ENCODE measurements at regions not wholly inside any gene's neighbourhood (a gene's known extent, or its start where the extent isn't known, plus 50 kb on each side); places are given as distances from the start of the nearest gene placed in this dataset.

GRCh38 chr10:130743751-130744271 is 567.7 kb downstream of the TCERG1L start:
- DNase-seq (ENCODE audit: low read depth in 3 of 3): no peak

- no peak for DNase-seq (ENCODE audit: low read depth in 3 of 3)
Observed at GRCh38 chr10:130744631-130745030, 566.9 kb downstream of the TCERG1L start.

- no peak for DNase-seq (ENCODE audit: low read depth in 3 of 3)
Observed at GRCh38 chr10:130745251-130745650, 566.3 kb downstream of the TCERG1L start.

GRCh38 chr10:130745821-130746220 is 565.7 kb downstream of the TCERG1L start:
- no peak for DNase-seq (ENCODE audit: low read depth in 3 of 3)

- no peak for DNase-seq (ENCODE audit: low read depth in 3 of 3)
Observed at GRCh38 chr10:130746311-130746710, 565.2 kb downstream of the TCERG1L start.

- DNase-seq (ENCODE audit: low read depth in 3 of 3): no peak
Observed at GRCh38 chr10:130747356-130747755, 564.2 kb downstream of the TCERG1L start.

GRCh38 chr10:130747946-130748345 is 563.6 kb downstream of the TCERG1L start:
- DNase-seq (ENCODE audit: low read depth in 3 of 3): no peak

- DNase-seq (ENCODE audit: low read depth in 3 of 3): no peak
Observed at GRCh38 chr10:130748409-130749057, 563.0 kb downstream of the TCERG1L start.

- no peak for DNase-seq (ENCODE audit: low read depth in 3 of 3)
Observed at GRCh38 chr10:130749911-130750310, 561.6 kb downstream of the TCERG1L start.

GRCh38 chr10:130750441-130750840 is 561.1 kb downstream of the TCERG1L start:
- no peak for DNase-seq (ENCODE audit: low read depth in 3 of 3)

GRCh38 chr10:130751106-130751840 is 560.2 kb downstream of the TCERG1L start:
- DNase-seq (ENCODE audit: low read depth in 3 of 3): no peak

- DNase-seq (ENCODE audit: low read depth in 3 of 3): no peak
Observed at GRCh38 chr10:130751851-130752250, 559.7 kb downstream of the TCERG1L start.

GRCh38 chr10:130756651-130757050 is 554.9 kb downstream of the TCERG1L start:
- no peak for DNase-seq (ENCODE audit: low read depth in 3 of 3)

GRCh38 chr10:130757271-130757670 is 554.2 kb downstream of the TCERG1L start:
- no peak for DNase-seq (ENCODE audit: low read depth in 3 of 3)

GRCh38 chr10:130757821-130758489 is 553.6 kb downstream of the TCERG1L start:
- no peak for DNase-seq (ENCODE audit: low read depth in 3 of 3)

- no peak for DNase-seq (ENCODE audit: low read depth in 3 of 3)
Observed at GRCh38 chr10:130758529-130758928, 553.0 kb downstream of the TCERG1L start.

- no peak for DNase-seq (ENCODE audit: low read depth in 3 of 3)
Observed at GRCh38 chr10:130761032-130761575, 550.4 kb downstream of the TCERG1L start.

- DNase-seq (ENCODE audit: low read depth in 3 of 3): no peak
Observed at GRCh38 chr10:130761788-130762301, 549.7 kb downstream of the TCERG1L start.

- no peak for DNase-seq (ENCODE audit: low read depth in 3 of 3)
Observed at GRCh38 chr10:130762491-130762890, 549.0 kb downstream of the TCERG1L start.

GRCh38 chr10:130763071-130763470 is 548.5 kb downstream of the TCERG1L start:
- DNase-seq (ENCODE audit: low read depth in 3 of 3): no peak

GRCh38 chr10:130763491-130763890 is 548.0 kb downstream of the TCERG1L start:
- no peak for DNase-seq (ENCODE audit: low read depth in 3 of 3)

- no peak for DNase-seq (ENCODE audit: low read depth in 3 of 3)
Observed at GRCh38 chr10:130764651-130765050, 546.9 kb downstream of the TCERG1L start.

All from stimulated activated CD4-positive, alpha-beta T cell treated with anti-CD3 and anti-CD28 coated beads, TNF-alpha, amount 100 ng/mL, for 48 hours (primary cell).